IMR-90 (cell line): ENCODE measurements at regions not wholly inside any gene's neighbourhood (a gene's known extent, or its start where the extent isn't known, plus 50 kb on each side); places are given as distances from the start of the nearest gene placed in this dataset.

Experiments
- ATAC-seq: fragments of 200-7000 bp; cut with Tn5 transposase; 2 replicates; pipeline ENCODE4 v1.9.1; 2020; ENCODE audit warnings: low read depth, mild to moderate bottlenecking, moderate library complexity
- BruUV-seq: library from RNA; stranded (reverse); fragments of 400-500 nt; replicated peaks from 2 replicates; lab custom pipeline; 2021; lab: Mats Ljungman, UMichigan
- CTCF ChIA-PET: fragments of 300-600 bp; formaldehyde crosslinking; extraction: SDS; loops from one replicate; lab custom pipeline; 2021; ENCODE audit warnings: antibody characterized with exemption; lab: Yijun Ruan, JAX
- POLR2A ChIA-PET: fragments of 300-600 bp; sonication (Branson Sonifier 250); formaldehyde crosslinking; loops from one replicate; lab custom pipeline; 2022; ENCODE audit warnings: antibody characterized with exemption; ENCODE audit not compliant: unreplicated experiment; lab: Charles Lee
- DNase-seq: peaks from one replicate; pipeline ENCODE4 v3.0.0; 2013
- H2AFZ ChIP-seq: replicated peaks from 2 replicates; pipeline ENCODE3; 2013; ENCODE audit warnings: low read length, mild to moderate bottlenecking; ENCODE audit not compliant: poor library complexity
- H2AK5ac ChIP-seq: 2 replicates; pipeline ENCODE4 v1.6.1; 2013; ENCODE audit warnings: low read depth, low read length, inconsistent platforms
- H2AK9ac ChIP-seq: replicated peaks from 2 replicates; pipeline ENCODE3; 2013; ENCODE audit warnings: mild to moderate bottlenecking, low read depth, low read length, moderate library complexity; ENCODE audit not compliant: poor library complexity
- H2BK120ac ChIP-seq: 2 replicates; pipeline ENCODE4 v1.6.1; 2013; ENCODE audit warnings: low read depth, low read length, inconsistent platforms
- H2BK15ac ChIP-seq: 3 replicates; pipeline ENCODE4 v1.6.1; 2013; ENCODE audit warnings: low read depth, low read length, inconsistent platforms
- H2BK20ac ChIP-seq: 2 replicates; pipeline ENCODE4 v1.6.1; 2013; ENCODE audit warnings: low read depth, mild to moderate bottlenecking, inconsistent platforms, low read length, moderate library complexity
- H2BK5ac ChIP-seq: 2 replicates; pipeline ENCODE4 v1.6.1; 2013; ENCODE audit warnings: mild to moderate bottlenecking, low read depth, low read length, inconsistent platforms; ENCODE audit not compliant: poor library complexity, severe bottlenecking
- H3K14ac ChIP-seq: replicated peaks from 2 replicates; pipeline ENCODE4 v1.6.1; 2013; ENCODE audit warnings: low read depth, low read length, inconsistent platforms
- H3K18ac ChIP-seq: 2 replicates; pipeline ENCODE4 v1.6.1; 2013; ENCODE audit warnings: low read depth, low read length, control low read depth
- H3K23ac ChIP-seq: 2 replicates; pipeline ENCODE4 v1.6.1; 2013; ENCODE audit warnings: low read depth, low read length, inconsistent platforms
- H3K27ac ChIP-seq: 2 replicates; pipeline ENCODE4 v1.5.1; 2013; ENCODE audit warnings: mild to moderate bottlenecking, control low read depth, low read length; ENCODE audit not compliant: insufficient read depth
- H3K27me3 ChIP-seq: 2 replicates; pipeline ENCODE4 v1.6.1; 2013; ENCODE audit warnings: low read length; ENCODE audit not compliant: control insufficient read depth, insufficient read depth
- H3K36me3 ChIP-seq: 2 replicates; pipeline ENCODE4 v1.6.1; 2013; ENCODE audit warnings: low read length, mixed read lengths; ENCODE audit not compliant: control insufficient read depth, insufficient read depth
- H3K4ac ChIP-seq: 2 replicates; pipeline ENCODE4 v1.6.1; 2013; ENCODE audit warnings: low read depth, low read length, inconsistent platforms
- H3K4me1 ChIP-seq: 2 replicates; pipeline ENCODE4 v1.6.1; 2013; ENCODE audit warnings: low read length, mixed read lengths; ENCODE audit not compliant: control insufficient read depth, insufficient read depth
- H3K4me2 ChIP-seq: 2 replicates; pipeline ENCODE4 v1.6.1; 2013; ENCODE audit warnings: low read depth, mild to moderate bottlenecking, control low read depth, low read length, moderate library complexity
- H3K4me3 ChIP-seq: 2 replicates; pipeline ENCODE4 v1.5.1; 2013; ENCODE audit warnings: low read depth, mild to moderate bottlenecking, control low read depth, low read length, moderate library complexity; ENCODE audit not compliant: insufficient read depth
- H3K56ac ChIP-seq: 2 replicates; pipeline ENCODE4 v1.6.1; 2013; ENCODE audit warnings: low read length, inconsistent platforms; ENCODE audit not compliant: insufficient read depth; ENCODE audit errors: extremely low read depth
- H3K79me1 ChIP-seq, 2 experiments: 2 replicates each; pipeline ENCODE4 v1.6.1; 2013; ENCODE audit warnings: low read length in 2 of 2, inconsistent platforms in 1 of 2, low read depth in 1 of 2
- H3K9ac ChIP-seq: 2 replicates; pipeline ENCODE4 v1.6.1; 2013; ENCODE audit warnings: low read depth, low read length, control low read depth
- H3K9me1 ChIP-seq: 2 replicates; pipeline ENCODE4 v1.6.1; 2013; ENCODE audit warnings: low read length, inconsistent platforms; ENCODE audit not compliant: insufficient read depth
- H3K9me3 ChIP-seq: 2 replicates; pipeline ENCODE4 v1.6.1; 2013; ENCODE audit warnings: low read length; ENCODE audit not compliant: control insufficient read depth, insufficient read depth
- H4K20me1 ChIP-seq: 2 replicates; pipeline ENCODE4 v1.6.1; 2013; ENCODE audit warnings: low read length, inconsistent platforms; ENCODE audit not compliant: insufficient read depth
- H4K5ac ChIP-seq: 2 replicates; pipeline ENCODE4 v1.6.1; 2013; ENCODE audit warnings: mild to moderate bottlenecking, low read depth, low read length, control low read depth
- H4K8ac ChIP-seq, 2 experiments: 2 replicates each; pipeline ENCODE4 v1.6.1; 2013; ENCODE audit warnings: low read depth in 2 of 2, low read length in 2 of 2, control low read depth in 1 of 2, inconsistent platforms in 1 of 2
- H4K91ac ChIP-seq: 2 replicates; pipeline ENCODE4 v1.6.1; 2013; ENCODE audit warnings: low read depth, low read length, inconsistent platforms; ENCODE audit not compliant: insufficient read depth
- BHLHE40 ChIP-seq: fragments of 150-350 bp; IDR thresholded peaks from 2 replicates; pipeline ENCODE4 v1.6.1; 2016; ENCODE audit warnings: mild to moderate bottlenecking, low read depth, low read length
- CEBPB ChIP-seq: IDR thresholded peaks from 2 replicates; pipeline ENCODE4 v1.6.1; 2012; ENCODE audit warnings: low read depth, low read length, improper control_type of control experiment
- CHD1 ChIP-seq: IDR thresholded peaks from 2 replicates; pipeline ENCODE4 v1.6.1; 2012; ENCODE audit warnings: low read depth, low read length, improper control_type of control experiment
- CTCF ChIP-seq: conservative IDR thresholded peaks from 2 replicates; pipeline ENCODE4 v1.5.1; 2012; ENCODE audit warnings: mild to moderate bottlenecking, low read depth, low read length, improper control_type of control experiment
- FOS ChIP-seq: fragments of 150-350 bp; IDR thresholded peaks from 2 replicates; pipeline ENCODE4 v1.6.1; 2016; ENCODE audit warnings: low read depth, low read length
- MAFK ChIP-seq: IDR thresholded peaks from 2 replicates; pipeline ENCODE4 v1.6.1; 2012; ENCODE audit warnings: low read depth, low read length, improper control_type of control experiment
- MAZ ChIP-seq: IDR thresholded peaks from 2 replicates; pipeline ENCODE4 v1.6.1; 2012; ENCODE audit warnings: low read depth, mild to moderate bottlenecking, low read length, improper control_type of control experiment, moderate library complexity, borderline replicate concordance
- MXI1 ChIP-seq: IDR thresholded peaks from 2 replicates; pipeline ENCODE4 v1.6.1; 2012; ENCODE audit warnings: low read depth, mild to moderate bottlenecking, low read length, moderate library complexity, borderline replicate concordance
- NFE2L2 ChIP-seq: fragments of 150-350 bp; IDR thresholded peaks from 2 replicates; pipeline ENCODE4 v1.6.1; 2016; ENCODE audit warnings: low read depth, mild to moderate bottlenecking, low read length
- POLR2A ChIP-seq: IDR thresholded peaks from 2 replicates; pipeline ENCODE4 v1.6.1; 2012; ENCODE audit warnings: mild to moderate bottlenecking, low read depth, low read length
- RAD21 ChIP-seq: IDR thresholded peaks from 2 replicates; pipeline ENCODE4 v1.6.1; 2012; ENCODE audit warnings: low read length, improper control_type of control experiment
- RCOR1 ChIP-seq: IDR thresholded peaks from 2 replicates; pipeline ENCODE4 v1.6.1; 2012; ENCODE audit warnings: mild to moderate bottlenecking, low read length, improper control_type of control experiment; ENCODE audit not compliant: insufficient replicate concordance
- RFX5 ChIP-seq: IDR thresholded peaks from 2 replicates; pipeline ENCODE4 v1.8.0; 2012; ENCODE audit warnings: low read depth, mild to moderate bottlenecking, low read length, moderate library complexity
- SMC3 ChIP-seq: fragments of 150-350 bp; IDR thresholded peaks from 2 replicates; pipeline ENCODE4 v1.6.1; 2016; ENCODE audit warnings: low read depth, mild to moderate bottlenecking, antibody characterized with exemption, low read length, moderate library complexity
- WGBS, 2 experiments: methylation state at CpG; one replicate each; pipeline versions ENCODE4 v1.1.5 to v1.1.7; 2013; ENCODE audit warnings: missing lambda C conversion rate in 2 of 2; ENCODE audit not compliant: insufficient read length in 1 of 2; ENCODE audit errors: extremely low coverage in 2 of 2; 5-methylcytosine and 5-hydroxymethylcytosine counted together
- dilution Hi-C: fragments of 300-500 bp; cut with HindIII; formaldehyde crosslinking; loops from one replicate; pipeline ENCODE4 v1.14.3; 2018; ENCODE audit warnings: low sequenced_read_pairs; ENCODE audit not compliant: unreplicated experiment
- in situ Hi-C: fragments of 300-500 bp; cut with MboI; formaldehyde crosslinking; loops from 3 replicates; pipeline ENCODE4 v1.14.3; 2019; ENCODE audit warnings: low sequenced_read_pairs, inconsistent platforms, mixed read lengths
- intact Hi-C: fragments of 100-400 bp; cut with micrococcal nuclease; formaldehyde crosslinking; loops from 2 replicates; pipeline ENCODE4 v1.10.0; 2022
- TF ChIP-seq, protein P1 (sequence below): fragments of 150-350 bp; IDR thresholded peaks from 2 replicates; pipeline ENCODE4 v1.6.1; 2017; ENCODE audit warnings: mild to moderate bottlenecking, antibody characterized with exemption, low read length, low read depth
- TF ChIP-seq, protein P2 (sequence below): fragments of 150-350 bp; IDR thresholded peaks from 2 replicates; pipeline ENCODE4 v1.6.1; 2016; ENCODE audit warnings: low read depth, mild to moderate bottlenecking, low read length, moderate library complexity, borderline replicate concordance

- Histone ChIP-seq H3K23ac (no peak overlapping the region), H3K9me3 (no peaks in the 10 kb centered on the region), H3K4me3 (no peak overlapping the region), H4K91ac (no peak overlapping the region), H2BK20ac (no peak overlapping the region), H2BK15ac (no peak overlapping the region), H4K20me1 (no peaks in the 10 kb centered on the region), H3K4me1 (no peaks in the 10 kb centered on the region), H3K4ac (no peak overlapping the region), H3K9me1 (no peaks in the 10 kb centered on the region), H3K14ac (no peak overlapping the region), H4K5ac (no peak overlapping the region), H4K8ac (no peak overlapping the region), H2BK120ac (no peak overlapping the region), H2BK5ac (no peak overlapping the region), H3K56ac (no peak overlapping the region), H3K27ac (no peak overlapping the region), H2AK5ac (no peak overlapping the region), H2AFZ (no peak overlapping the region), H3K79me1 (no peaks in the 10 kb centered on the region), H3K18ac (no peak overlapping the region), H3K4me2 (no peak overlapping the region), H3K27me3 (no peaks in the 10 kb centered on the region; the same call in 1 of the 2 replicates), H3K36me3 (no peaks in the 10 kb centered on the region), H3K9ac (no peak overlapping the region), H2AK9ac (no peak overlapping the region)
- DNase-seq, result no peak
- in situ Hi-C loops (no loop called here), intact Hi-C loops (no loop called here), dilution Hi-C loops (no loop called here)
- no TSS peak for BruUV-seq
- ChIA-PET POLR2A (no interaction called here), CTCF (no interaction called here)
- TF ChIP-seq MAFK (no peak), NFE2L2 (no peak), CHD1 (no peak), CTCF (no peak), CEBPB (no peak), FOS (no peak), POLR2A (no peak), SMC3 (no peak), MXI1 (no peak), RFX5 (no peak), MAZ (no peak), RAD21 (no peak), BHLHE40 (no peak), RCOR1 (no peak)
- TF ChIP-seq, protein P1, sequence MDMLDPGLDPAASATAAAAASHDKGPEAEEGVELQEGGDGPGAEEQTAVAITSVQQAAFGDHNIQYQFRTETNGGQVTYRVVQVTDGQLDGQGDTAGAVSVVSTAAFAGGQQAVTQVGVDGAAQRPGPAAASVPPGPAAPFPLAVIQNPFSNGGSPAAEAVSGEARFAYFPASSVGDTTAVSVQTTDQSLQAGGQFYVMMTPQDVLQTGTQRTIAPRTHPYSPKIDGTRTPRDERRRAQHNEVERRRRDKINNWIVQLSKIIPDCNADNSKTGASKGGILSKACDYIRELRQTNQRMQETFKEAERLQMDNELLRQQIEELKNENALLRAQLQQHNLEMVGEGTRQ, result no peak
- TF ChIP-seq, protein P2, sequence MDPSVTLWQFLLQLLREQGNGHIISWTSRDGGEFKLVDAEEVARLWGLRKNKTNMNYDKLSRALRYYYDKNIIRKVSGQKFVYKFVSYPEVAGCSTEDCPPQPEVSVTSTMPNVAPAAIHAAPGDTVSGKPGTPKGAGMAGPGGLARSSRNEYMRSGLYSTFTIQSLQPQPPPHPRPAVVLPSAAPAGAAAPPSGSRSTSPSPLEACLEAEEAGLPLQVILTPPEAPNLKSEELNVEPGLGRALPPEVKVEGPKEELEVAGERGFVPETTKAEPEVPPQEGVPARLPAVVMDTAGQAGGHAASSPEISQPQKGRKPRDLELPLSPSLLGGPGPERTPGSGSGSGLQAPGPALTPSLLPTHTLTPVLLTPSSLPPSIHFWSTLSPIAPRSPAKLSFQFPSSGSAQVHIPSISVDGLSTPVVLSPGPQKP, result no peak
- ATAC-seq, result no peak
- WGBS, 2 experiments, result 0% methylated on average over 1 of the region's 6 CpGs; no CpG with 5 or more reads in 1 of the 2 experiments
These were observed 452.4 kb upstream of the WWC1 start for GRCh38 chr5:167839065-167839464.
